ENCODE measurements at regions not wholly inside any gene's neighbourhood (a gene's known extent, or its start where the extent isn't known, plus 50 kb on each side); places are given as distances from the start of the nearest gene placed in this dataset.

DNA sequence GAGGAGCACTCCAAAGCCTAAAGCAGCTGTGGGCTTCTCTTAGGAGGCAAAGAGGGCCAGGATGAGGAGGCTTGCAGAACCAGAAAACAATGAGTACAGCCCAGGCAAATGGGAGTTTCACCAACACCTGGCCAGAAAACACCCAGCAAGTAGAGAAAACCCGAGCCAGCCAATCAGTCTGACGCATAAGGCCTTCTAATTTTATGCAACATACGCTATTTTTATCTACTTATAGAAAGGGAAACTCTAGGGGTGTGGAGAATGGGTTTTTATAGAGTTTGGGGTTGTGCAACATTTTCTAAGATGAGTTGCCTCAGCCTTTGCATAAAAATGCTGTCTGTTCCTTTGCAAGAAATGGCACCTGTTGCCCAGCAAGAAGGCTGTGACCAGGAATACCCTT lies 529.0 kb upstream of the CDH5 start:
- intact Hi-C loops (cut with DNase I) = no loop called here
- TF ChIP-seq, protein P1, sequence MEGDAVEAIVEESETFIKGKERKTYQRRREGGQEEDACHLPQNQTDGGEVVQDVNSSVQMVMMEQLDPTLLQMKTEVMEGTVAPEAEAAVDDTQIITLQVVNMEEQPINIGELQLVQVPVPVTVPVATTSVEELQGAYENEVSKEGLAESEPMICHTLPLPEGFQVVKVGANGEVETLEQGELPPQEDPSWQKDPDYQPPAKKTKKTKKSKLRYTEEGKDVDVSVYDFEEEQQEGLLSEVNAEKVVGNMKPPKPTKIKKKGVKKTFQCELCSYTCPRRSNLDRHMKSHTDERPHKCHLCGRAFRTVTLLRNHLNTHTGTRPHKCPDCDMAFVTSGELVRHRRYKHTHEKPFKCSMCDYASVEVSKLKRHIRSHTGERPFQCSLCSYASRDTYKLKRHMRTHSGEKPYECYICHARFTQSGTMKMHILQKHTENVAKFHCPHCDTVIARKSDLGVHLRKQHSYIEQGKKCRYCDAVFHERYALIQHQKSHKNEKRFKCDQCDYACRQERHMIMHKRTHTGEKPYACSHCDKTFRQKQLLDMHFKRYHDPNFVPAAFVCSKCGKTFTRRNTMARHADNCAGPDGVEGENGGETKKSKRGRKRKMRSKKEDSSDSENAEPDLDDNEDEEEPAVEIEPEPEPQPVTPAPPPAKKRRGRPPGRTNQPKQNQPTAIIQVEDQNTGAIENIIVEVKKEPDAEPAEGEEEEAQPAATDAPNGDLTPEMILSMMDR (IDR thresholded peaks at IDR 0.05) = no peak
- no peak for TF ChIP-seq POLR2A (IDR thresholded peaks at IDR 0.05)
- no peak for DNase-seq
- Histone ChIP-seq H3K27ac (no peak overlapping the region), H3K4me3 (replicated peaks in 1 of 3) (no peak overlapping the region), H3K9me3 (no peaks in the 10 kb centered on the region), H3K36me3 (no peaks in the 10 kb centered on the region), H3K4me1 (no peaks in the 10 kb centered on the region), H3K27me3 (no peaks in the 10 kb centered on the region)
- 89 to 100% methylated on average over 3 of the region's 3 CpGs for WGBS, 2 donors

- Histone ChIP-seq H3K27me3 (no peaks in the 10 kb centered on the region), H3K9me3 (no peaks in the 10 kb centered on the region)
- intact Hi-C loops (cut with DNase I) = no loop called here
These were observed 531.8 kb upstream of the CDH5 start for GRCh38 chr16:65834688-65835087.

GRCh38 chr16:65833171-65833871 lies 533.2 kb upstream of the CDH5 start:
- Histone ChIP-seq H3K9me3 (no peaks in the 10 kb centered on the region), H3K4me1 (no peaks in the 10 kb centered on the region), H3K36me3 (no peaks in the 10 kb centered on the region), H3K27ac (no peak overlapping the region), H3K27me3 (no peaks in the 10 kb centered on the region), H3K4me3 (replicated peaks in 1 of 3) (no peak overlapping the region)
- intact Hi-C loops (cut with DNase I) = no loop called here
- no peak for DNase-seq
- WGBS, 2 donors = 67 to 71% methylated on average over 4 of the region's 4 CpGs
- TF ChIP-seq, protein P1 (IDR thresholded peaks at IDR 0.05) = no peak
- no peak for TF ChIP-seq POLR2A (IDR thresholded peaks at IDR 0.05)

More at GRCh38 chr16:65834688-65835087, 531.8 kb upstream of the CDH5 start:
- H3K27ac ChIP-seq = no peak overlapping the region
- no peak for DNase-seq
- TF ChIP-seq POLR2A (IDR thresholded peaks at IDR 0.05) = no peak
- TF ChIP-seq, protein P1 (IDR thresholded peaks at IDR 0.05) = no peak
- H3K4me3 ChIP-seq (replicated peaks in 1 of 3) = no peak overlapping the region
- no peaks in the 10 kb centered on the region for H3K36me3 ChIP-seq
- H3K4me1 ChIP-seq = no peaks in the 10 kb centered on the region

DNA sequence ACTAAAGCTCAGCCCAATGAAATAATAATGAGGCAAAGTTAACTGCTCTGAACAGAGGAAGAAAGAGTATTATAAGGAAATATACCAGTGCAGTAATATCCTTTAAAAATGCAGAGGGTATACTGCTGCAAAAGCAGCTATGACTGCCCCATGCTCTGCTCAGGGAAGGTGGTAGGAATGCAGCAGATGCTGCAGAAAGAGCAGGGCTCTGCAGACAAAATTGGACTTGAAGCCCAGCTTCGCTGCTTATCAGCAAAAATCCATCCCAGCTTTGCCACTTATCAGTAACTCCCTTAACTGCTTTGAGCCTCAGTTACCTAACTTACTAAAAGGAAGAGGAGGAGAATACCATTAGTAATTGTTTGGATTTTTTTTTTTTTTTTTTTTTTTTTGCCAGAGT lies 533.8 kb upstream of the CDH5 start:
- intact Hi-C loops (cut with DNase I) = no loop called here
- no peak overlapping the region for H3K4me3 ChIP-seq (replicated peaks in 1 of 3)
- WGBS, 2 donors = 86 to 100% methylated on average over 1 of the region's 1 CpG
- H3K27ac ChIP-seq = no peak overlapping the region
- H3K27me3 ChIP-seq = no peaks in the 10 kb centered on the region
- TF ChIP-seq, protein P1 (IDR thresholded peaks at IDR 0.05) = no peak
- TF ChIP-seq POLR2A (IDR thresholded peaks at IDR 0.05) = no peak
- H3K4me1 ChIP-seq = no peaks in the 10 kb centered on the region
- H3K36me3 ChIP-seq = no peaks in the 10 kb centered on the region
- DNase-seq = no peak
- H3K9me3 ChIP-seq = no peaks in the 10 kb centered on the region

DNA sequence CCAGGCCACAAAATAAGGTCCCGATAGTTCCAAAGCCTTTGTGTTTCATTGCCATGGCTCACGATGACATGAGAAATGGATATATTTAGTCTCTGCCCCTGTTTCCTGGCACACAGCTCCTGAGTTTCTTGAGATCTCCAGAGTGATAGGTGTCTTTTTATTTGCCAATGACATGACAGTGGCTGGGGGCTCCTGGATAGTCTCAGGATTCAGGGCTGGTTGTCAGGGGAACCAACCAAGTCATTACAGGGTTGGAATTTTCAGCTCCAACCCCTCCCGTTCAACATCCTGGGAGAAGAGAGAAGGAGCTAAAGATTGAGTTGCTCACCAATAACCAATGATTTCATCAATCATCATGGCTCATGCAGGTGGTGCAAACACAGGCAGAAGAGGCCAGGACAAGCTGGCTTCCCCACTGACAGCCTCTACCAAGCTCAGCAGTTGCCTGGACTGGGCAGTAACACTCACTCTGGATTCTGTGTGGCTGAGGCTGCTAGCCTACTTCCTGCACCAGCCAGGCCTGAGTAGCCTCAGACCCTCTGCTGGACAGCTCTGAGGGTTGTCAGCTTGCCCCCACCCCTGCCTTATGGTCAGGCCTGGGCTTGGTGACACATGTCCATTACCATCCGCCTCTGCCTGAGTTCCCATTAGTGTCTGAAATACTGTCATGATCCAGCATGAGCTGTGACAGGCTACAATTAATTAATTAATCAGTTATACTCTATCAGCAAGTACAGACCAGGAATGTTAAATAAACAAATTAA lies 534.4 kb upstream of the CDH5 start:
- Histone ChIP-seq H3K4me1 (no peaks in the 10 kb centered on the region), H3K27me3 (no peaks in the 10 kb centered on the region), H3K36me3 (no peaks in the 10 kb centered on the region), H3K4me3 (replicated peaks in 1 of 3) (no peak overlapping the region), H3K27ac (no peak overlapping the region), H3K9me3 (no peaks in the 10 kb centered on the region)
- no peak for DNase-seq
- no peak for TF ChIP-seq POLR2A (IDR thresholded peaks at IDR 0.05)
- TF ChIP-seq, protein P1 (IDR thresholded peaks at IDR 0.05) = no peak
- 95 to 96% methylated on average over 4 of the region's 4 CpGs for WGBS, 2 donors
- intact Hi-C loops (cut with DNase I) = no loop called here
